Dendritic cell treated with granulocyte-macrophage colony-stimulating factor and Interleukin-4, amounts not matched to agents 40 ng/mL and 50 ng/mL, for 4 days (primary cell): ENCODE measurements at regions not wholly inside any gene's neighbourhood (a gene's known extent, or its start where the extent isn't known, plus 50 kb on each side); places are given as distances from the start of the nearest gene placed in this dataset.

Experiments
- H3K27ac Mint-ChIP-seq: one replicate; pipeline ENCODE4 v1.8.0; 2022; ENCODE audit warnings: mild to moderate bottlenecking, mixed read lengths
- H3K27me3 Mint-ChIP-seq: one replicate; pipeline ENCODE4 v1.8.0; 2022; ENCODE audit warnings: mild to moderate bottlenecking, mixed read lengths
- H3K36me3 Mint-ChIP-seq: one replicate; pipeline ENCODE4 v1.8.0; 2022; ENCODE audit warnings: low read depth, mixed read lengths
- H3K4me1 Mint-ChIP-seq: one replicate; pipeline ENCODE4 v1.8.0; 2022; ENCODE audit warnings: low read depth, mixed read lengths
- H3K4me3 Mint-ChIP-seq: one replicate; pipeline ENCODE4 v1.8.0; 2022; ENCODE audit warnings: mild to moderate bottlenecking, moderate library complexity, mixed read lengths
- H3K9me3 Mint-ChIP-seq: one replicate; pipeline ENCODE4 v1.8.0; 2022; ENCODE audit warnings: mixed read lengths
- intact Hi-C: fragments of 100-400 bp; cut with micrococcal nuclease; formaldehyde crosslinking; loops from one replicate; pipeline ENCODE4 v1.15.0; 2022

DNA sequence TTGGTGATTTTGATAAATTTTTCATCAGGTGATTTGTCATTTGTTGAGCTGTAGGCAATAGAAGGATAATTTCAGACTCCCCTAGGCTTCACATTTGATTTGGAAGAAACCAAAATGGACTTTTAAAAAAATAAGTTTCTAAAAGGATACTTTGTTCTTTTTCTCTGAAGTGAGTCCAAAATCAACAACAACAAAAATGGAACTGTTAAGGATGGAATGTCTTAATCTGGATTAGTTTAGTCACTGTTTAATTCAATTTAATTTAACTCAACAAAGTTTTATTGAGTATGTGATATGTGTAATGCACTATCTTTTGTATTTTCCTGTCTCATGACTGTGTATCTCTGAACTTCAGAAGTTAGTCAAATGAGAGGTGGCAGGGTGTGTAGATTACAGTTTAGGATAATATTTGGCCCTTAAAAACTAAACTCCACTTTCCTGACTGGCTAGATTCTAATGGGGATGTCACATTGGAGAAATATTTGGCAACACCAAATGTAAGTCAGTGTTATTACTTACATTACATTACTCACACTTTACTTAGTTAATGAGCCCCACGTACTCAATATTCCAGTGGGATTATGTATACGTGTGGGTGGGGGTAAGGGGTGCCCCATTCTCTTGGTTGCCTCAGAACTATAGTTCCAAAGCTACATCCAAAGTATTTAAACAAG lies 209.7 kb downstream of the BCAT1 start:
- intact Hi-C loops: no loop called here

DNA sequence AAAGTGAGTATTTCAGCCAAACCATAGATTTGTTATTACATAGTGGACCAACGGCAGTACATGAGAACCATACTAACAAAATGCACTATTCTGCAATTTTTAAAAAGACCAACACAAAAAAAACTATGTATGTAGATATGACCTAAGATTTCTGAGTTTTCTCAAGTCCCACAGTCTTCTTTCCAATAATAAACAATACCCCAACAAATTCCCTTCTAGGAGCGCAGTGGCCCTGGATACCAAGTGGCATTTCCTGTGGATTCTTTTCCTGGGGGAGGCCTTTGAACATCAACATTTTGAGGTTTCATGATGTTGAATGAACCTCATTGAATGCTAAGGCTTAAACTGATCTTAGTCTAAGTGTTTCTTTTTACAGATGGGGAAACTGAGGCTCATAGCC lies 210.5 kb downstream of the BCAT1 start:
- Mint-ChIP-seq H3K27me3 (no peaks in the 10 kb centered on the region), H3K36me3 (no peaks in the 10 kb centered on the region), H3K27ac (no peak overlapping the region), H3K9me3 (no peaks in the 10 kb centered on the region), H3K4me3 (no peak overlapping the region), H3K4me1 (peaks cover 22% of the 10 kb centered on the region)
- intact Hi-C loops: no loop called here

More for the DNA sequence above, 209.7 kb downstream of the BCAT1 start:
- Mint-ChIP-seq H3K27ac (no peak overlapping the region), H3K4me1 (peaks cover 27% of the 10 kb centered on the region), H3K36me3 (no peaks in the 10 kb centered on the region), H3K9me3 (peaks cover 1% of the 10 kb centered on the region), H3K4me3 (no peak overlapping the region), H3K27me3 (no peaks in the 10 kb centered on the region)

DNA sequence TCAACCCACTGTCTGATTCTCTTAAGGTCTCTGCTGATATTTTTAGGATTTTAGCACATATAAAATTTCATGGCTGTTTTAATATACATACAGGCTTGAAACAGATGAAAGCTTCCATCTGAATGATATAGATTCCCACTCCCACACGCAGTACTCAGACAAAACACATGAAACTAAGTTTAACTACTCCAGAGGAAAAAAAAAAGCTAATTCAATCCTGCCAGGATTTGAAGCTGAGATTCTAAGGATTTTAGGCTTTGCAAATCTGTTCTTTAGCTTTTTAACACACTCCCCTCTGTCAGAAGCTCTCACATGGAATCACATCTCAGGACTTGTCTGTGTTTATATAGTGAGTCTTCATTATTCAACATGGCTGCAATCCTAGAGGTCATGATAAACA lies 217.3 kb downstream of the BCAT1 start:
- Mint-ChIP-seq H3K4me3 (no peak overlapping the region), H3K27ac (no peak overlapping the region), H3K36me3 (no peaks in the 10 kb centered on the region), H3K27me3 (no peaks in the 10 kb centered on the region), H3K4me1 (peaks cover 4% of the 10 kb centered on the region), H3K9me3 (no peaks in the 10 kb centered on the region)
- intact Hi-C loops: loop anchor here (5.0 kb wide), 1 partner anchor 41 kb away; no protein-coding TSS in a partner anchor

DNA sequence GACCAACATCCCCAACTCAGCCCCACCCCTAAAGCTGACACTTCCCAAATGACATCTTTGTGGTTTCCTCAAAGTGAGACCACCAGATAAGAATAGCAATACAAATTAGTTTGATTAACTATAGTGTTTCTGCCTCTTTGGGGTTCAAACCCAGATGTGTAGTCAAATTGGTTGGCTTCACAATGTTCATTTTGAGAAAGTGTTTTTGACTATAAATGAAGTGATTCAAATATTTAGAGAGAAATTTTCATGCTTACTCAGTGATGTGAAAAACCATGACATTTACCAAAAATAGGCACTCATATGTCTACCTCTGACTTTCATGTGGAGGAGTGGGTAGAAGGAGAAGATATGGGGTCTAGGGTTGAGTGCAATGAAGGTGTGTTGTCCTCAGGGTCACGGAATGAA lies 218.4 kb downstream of the BCAT1 start:
- no peak overlapping the region for H3K4me3 Mint-ChIP-seq
- H3K4me1 Mint-ChIP-seq: peaks cover 4% of the 10 kb centered on the region
- H3K36me3 Mint-ChIP-seq: no peaks in the 10 kb centered on the region
- no peaks in the 10 kb centered on the region for H3K9me3 Mint-ChIP-seq
- intact Hi-C loops: loop anchor here (5.0 kb wide), 1 partner anchor 42 kb away; no protein-coding TSS in a partner anchor
- H3K27me3 Mint-ChIP-seq: no peaks in the 10 kb centered on the region
- no peak overlapping the region for H3K27ac Mint-ChIP-seq

DNA sequence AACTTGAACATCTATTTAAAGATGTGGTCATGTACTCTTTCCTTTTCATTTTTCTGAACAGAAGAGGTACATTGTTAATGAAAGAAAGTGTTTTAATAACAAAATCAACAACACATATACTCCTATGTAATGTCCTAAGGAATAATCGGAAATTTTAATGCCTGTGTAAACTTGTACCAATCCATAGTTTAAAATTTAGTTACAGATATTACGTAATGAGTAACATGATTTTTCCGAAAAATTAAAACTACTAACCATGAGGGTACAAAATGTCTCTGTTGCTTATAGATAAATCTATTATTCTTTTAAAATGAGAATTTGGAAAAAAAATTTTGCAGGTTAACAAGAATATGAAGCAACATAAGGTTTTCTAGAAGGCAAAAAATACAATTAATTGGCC lies 220.1 kb downstream of the BCAT1 start:
- H3K9me3 Mint-ChIP-seq: no peaks in the 10 kb centered on the region
- H3K4me1 Mint-ChIP-seq: peaks cover 18% of the 10 kb centered on the region
- no peaks in the 10 kb centered on the region for H3K36me3 Mint-ChIP-seq
- no peak overlapping the region for H3K27ac Mint-ChIP-seq
- H3K4me3 Mint-ChIP-seq: no peak overlapping the region
- intact Hi-C loops: loop anchor here (5.0 kb wide), 1 partner anchor 622 kb away; no protein-coding TSS in a partner anchor
- no peaks in the 10 kb centered on the region for H3K27me3 Mint-ChIP-seq

DNA sequence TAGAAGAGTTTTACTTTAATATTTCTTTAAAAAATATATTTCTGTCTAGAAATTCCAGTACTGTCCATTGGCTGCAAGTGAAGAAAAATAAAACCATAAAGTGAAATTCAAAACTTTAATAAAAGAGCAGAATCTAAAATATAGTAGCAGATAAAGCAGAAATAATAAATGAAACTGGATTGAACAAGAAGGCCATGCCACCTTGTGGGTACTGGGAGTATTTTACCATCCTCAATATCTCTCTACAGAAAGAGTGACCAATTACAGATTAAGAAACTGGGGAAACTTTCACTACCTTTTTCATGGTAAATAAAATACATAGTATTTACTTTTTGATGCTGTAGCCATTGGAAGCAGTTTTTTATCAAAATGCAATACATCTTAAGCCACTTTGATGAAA lies 220.5 kb downstream of the BCAT1 start:
- Mint-ChIP-seq H3K4me3 (no peak overlapping the region), H3K4me1 (peaks cover 20% of the 10 kb centered on the region), H3K27ac (no peak overlapping the region), H3K36me3 (no peaks in the 10 kb centered on the region), H3K9me3 (no peaks in the 10 kb centered on the region), H3K27me3 (no peaks in the 10 kb centered on the region)
- intact Hi-C loops: loop anchor here (5.0 kb wide), 1 partner anchor 621 kb away; no protein-coding TSS in a partner anchor

DNA sequence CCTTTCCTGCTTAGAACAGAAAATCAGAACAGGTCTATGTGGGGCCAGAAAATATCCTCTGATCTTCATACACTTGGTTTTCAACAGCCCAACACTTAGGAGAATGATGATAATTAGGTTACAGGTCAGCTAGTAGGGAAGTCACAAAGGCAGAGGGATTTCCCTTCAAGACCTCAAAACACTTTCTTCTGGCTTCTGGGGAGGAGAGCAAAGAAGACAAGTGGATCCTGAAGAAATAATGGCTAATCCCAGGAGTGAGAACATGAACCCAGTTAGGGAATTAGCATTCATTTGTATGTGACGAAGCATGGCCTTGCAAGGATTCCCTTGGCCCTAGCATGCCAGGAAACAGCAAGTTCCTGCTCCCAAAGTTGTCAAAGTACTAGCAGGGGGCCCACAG lies 223.3 kb downstream of the BCAT1 start:
- no peaks in the 10 kb centered on the region for H3K36me3 Mint-ChIP-seq
- H3K4me3 Mint-ChIP-seq: no peak overlapping the region
- H3K4me1 Mint-ChIP-seq: peaks cover 20% of the 10 kb centered on the region
- H3K27me3 Mint-ChIP-seq: no peaks in the 10 kb centered on the region
- H3K27ac Mint-ChIP-seq: no peak overlapping the region
- H3K9me3 Mint-ChIP-seq: peaks cover 10% of the 10 kb centered on the region
- intact Hi-C loops: loop anchor here (5.0 kb wide), 1 partner anchor 618 kb away; no protein-coding TSS in a partner anchor

DNA sequence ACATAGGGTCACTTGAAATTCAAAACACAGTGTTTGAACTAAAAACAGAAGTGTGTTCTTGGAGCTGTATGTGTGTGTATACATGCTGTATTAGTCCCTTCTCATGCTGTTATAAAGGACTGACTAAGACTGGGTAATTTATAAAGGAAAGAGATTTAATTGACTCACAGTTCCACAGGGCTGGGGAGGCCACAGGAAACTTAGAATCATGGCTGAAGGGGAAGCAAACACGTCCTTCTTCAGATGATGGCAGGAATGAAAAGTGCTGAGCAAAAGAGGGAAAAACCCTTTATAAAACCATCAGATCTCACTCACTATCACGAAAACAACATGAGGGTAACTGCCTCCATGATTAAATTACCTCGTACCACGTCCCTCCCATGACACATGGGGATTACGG lies 224.1 kb downstream of the BCAT1 start:
- H3K4me1 Mint-ChIP-seq: peaks cover 22% of the 10 kb centered on the region
- H3K27ac Mint-ChIP-seq: no peak overlapping the region
- H3K27me3 Mint-ChIP-seq: no peaks in the 10 kb centered on the region
- peaks cover 10% of the 10 kb centered on the region for H3K9me3 Mint-ChIP-seq
- H3K4me3 Mint-ChIP-seq: no peak overlapping the region
- H3K36me3 Mint-ChIP-seq: no peaks in the 10 kb centered on the region
- intact Hi-C loops: loop anchor here (5.0 kb wide), 1 partner anchor 618 kb away; no protein-coding TSS in a partner anchor

DNA sequence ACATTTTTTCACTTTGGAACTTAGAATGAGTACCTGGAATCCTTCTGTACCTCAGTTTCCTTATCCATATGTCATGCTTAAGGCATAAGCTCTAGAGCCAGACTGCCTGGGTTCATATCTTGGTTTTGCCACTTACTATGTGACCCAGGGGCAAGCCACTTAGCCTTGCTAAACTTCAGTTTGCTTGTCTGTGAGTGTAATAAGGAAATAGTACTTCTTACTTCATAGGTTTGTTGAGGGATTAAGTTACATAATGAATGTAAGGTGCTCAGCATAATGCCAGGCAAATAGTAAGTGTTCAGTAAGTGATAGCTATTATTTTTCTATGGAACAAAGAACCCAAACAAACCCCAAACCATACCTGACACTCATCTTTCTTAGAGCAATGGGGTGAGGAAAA lies 225.1 kb downstream of the BCAT1 start:
- H3K36me3 Mint-ChIP-seq: no peaks in the 10 kb centered on the region
- H3K4me1 Mint-ChIP-seq: peaks cover 33% of the 10 kb centered on the region
- no peak overlapping the region for H3K4me3 Mint-ChIP-seq
- H3K27ac Mint-ChIP-seq: no peak overlapping the region
- intact Hi-C loops: no loop called here
- H3K9me3 Mint-ChIP-seq: peaks cover 10% of the 10 kb centered on the region
- no peaks in the 10 kb centered on the region for H3K27me3 Mint-ChIP-seq

DNA sequence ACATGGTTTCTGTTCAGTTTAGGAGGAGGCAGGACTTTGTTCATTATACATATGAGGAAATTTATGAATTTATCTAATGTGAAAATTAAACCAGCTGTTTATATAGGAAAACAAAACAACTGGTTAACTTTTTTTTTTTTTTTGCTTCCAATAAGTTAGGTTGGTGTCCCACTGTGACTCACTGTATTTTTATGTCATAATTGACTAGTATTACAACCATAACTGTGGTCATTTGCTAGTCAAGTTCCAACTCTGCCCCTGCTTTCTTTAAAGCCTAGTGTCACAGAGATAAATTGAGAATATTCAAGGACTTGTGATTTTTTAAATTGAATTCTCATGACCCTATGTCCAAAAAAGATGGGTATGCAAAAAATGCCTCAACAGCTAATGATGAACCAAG lies 227.7 kb downstream of the BCAT1 start:
- no peak overlapping the region for H3K4me3 Mint-ChIP-seq
- no peak overlapping the region for H3K27ac Mint-ChIP-seq

DNA sequence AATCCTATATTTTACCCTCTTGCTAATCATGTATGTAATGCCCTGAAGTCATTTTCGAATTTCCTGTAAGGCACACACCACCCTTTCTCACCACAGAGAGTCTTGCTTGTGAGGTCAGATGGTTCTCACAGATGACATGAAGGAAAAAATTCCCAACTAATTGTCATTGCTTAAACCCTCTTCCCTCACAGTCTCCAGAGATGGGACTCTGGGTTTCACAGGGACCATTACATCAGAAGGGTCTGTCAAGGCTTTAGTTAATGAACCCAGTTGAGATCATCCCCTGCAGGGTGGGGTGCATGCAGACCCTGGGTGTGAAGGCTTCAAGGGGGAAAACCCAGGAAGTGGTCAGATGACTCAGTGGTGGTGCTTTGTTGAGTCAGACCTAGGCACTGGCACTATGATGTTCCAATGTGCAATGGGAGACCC lies 229.6 kb downstream of the BCAT1 start:
- Mint-ChIP-seq H3K4me3 (no peak overlapping the region), H3K9me3 (peaks cover 10% of the 10 kb centered on the region), H3K36me3 (no peaks in the 10 kb centered on the region), H3K4me1 (peaks cover 23% of the 10 kb centered on the region), H3K27me3 (no peaks in the 10 kb centered on the region), H3K27ac (no peak overlapping the region)
- intact Hi-C loops: loop anchor here (10.0 kb wide), 1 partner anchor 125 kb away; no protein-coding TSS in a partner anchor

More for the DNA sequence above, 227.7 kb downstream of the BCAT1 start:
- Mint-ChIP-seq H3K4me1 (peaks cover 36% of the 10 kb centered on the region), H3K36me3 (no peaks in the 10 kb centered on the region), H3K9me3 (peaks cover 10% of the 10 kb centered on the region), H3K27me3 (no peaks in the 10 kb centered on the region)
- intact Hi-C loops: no loop called here

DNA sequence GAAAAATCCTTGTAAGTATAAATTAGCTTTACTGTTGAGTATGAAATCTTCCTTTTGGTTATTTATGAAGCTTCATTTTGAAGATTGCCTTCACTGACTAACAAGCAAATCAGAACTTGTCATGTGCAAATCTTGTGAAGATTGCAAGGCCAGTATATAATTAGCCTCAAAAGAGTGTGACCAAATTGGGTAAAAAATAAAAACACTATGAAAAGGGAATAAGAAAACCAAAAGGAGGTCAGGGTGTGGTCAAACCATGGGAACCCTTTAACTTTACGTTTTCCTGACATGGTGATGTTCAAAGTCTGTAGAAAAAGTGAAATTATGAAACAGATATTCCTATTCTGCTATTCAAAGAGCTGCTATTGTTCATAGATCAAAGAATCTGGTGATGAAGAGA lies 230.3 kb downstream of the BCAT1 start:
- Mint-ChIP-seq H3K27me3 (no peaks in the 10 kb centered on the region), H3K9me3 (peaks cover 10% of the 10 kb centered on the region), H3K4me3 (no peak overlapping the region), H3K27ac (no peak overlapping the region), H3K4me1 (peaks cover 16% of the 10 kb centered on the region), H3K36me3 (no peaks in the 10 kb centered on the region)
- intact Hi-C loops: loop anchor here (10.0 kb wide), 1 partner anchor 124 kb away; no protein-coding TSS in a partner anchor

DNA sequence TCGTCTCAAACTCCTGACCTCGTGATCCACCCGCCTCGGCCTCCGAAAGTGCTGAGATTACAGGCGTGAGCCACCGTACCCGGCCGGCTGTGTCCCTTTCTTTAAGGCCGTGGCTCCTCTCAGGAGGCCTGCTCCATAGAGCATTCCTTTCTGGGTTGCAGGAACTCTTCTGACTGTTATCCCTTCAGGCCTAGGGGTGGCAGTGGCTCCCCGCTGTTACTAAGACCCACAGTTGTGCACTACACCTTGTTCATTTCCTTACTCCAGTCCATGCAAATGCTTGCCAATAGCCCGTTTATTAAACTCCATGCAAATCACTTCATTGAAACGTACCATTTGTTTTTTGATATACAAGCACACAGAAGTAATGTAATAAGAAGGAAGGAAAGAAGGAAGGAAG lies 234.7 kb downstream of the BCAT1 start:
- intact Hi-C loops: loop anchor here (10.0 kb wide), 1 partner anchor 119 kb away; no protein-coding TSS in a partner anchor
- H3K27ac Mint-ChIP-seq: no peak overlapping the region
- peaks cover 17% of the 10 kb centered on the region for H3K4me1 Mint-ChIP-seq
- H3K9me3 Mint-ChIP-seq: no peaks in the 10 kb centered on the region
- no peak overlapping the region for H3K4me3 Mint-ChIP-seq
- no peaks in the 10 kb centered on the region for H3K36me3 Mint-ChIP-seq
- H3K27me3 Mint-ChIP-seq: no peaks in the 10 kb centered on the region

DNA sequence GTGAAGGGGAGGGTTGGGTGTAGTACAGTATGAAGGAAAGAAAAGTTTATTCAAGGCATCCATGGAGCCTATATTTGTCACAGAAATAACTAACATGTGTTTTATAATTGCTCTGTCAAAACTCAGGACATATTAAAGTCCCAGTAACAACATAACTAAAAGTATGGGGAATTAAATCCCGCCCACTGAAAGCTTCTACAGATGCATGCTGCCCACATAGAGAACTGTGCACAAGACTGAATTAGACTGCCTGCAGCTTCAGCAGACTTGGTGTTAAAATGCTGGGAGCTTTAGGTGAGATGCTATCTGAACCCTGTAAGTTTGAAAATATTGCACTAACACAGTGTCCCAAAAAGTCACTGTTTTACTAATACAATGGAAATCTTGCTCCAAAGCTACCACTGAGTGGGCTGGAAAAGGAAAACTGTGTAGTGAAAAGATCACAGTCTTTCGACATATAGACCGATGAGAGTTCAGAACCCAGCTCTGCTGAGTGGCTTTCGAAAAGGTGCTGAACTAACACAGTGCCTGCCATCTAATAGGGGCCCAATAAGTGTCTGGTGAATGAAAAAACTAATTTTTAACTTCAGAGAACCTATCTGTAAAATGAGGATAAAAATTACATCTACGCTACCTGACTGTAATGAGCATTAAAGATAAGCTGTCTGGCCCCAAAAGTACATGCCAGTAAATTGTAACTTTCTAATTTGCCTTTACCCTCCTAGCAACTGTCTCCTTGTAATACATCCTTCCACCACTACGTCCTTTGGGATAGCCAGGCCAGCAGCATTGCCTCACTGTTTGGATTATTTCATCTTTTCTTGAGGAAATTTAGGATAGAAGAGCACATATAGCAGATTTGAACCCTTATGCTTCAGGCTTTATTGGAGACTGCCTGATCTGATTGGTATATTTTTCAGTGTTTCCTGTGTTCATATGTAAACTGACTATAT lies 237.6 kb downstream of the BCAT1 start:
- Mint-ChIP-seq H3K27ac (no peak overlapping the region), H3K4me1 (peaks cover 8% of the 10 kb centered on the region), H3K27me3 (no peaks in the 10 kb centered on the region), H3K9me3 (no peaks in the 10 kb centered on the region), H3K4me3 (no peak overlapping the region), H3K36me3 (no peaks in the 10 kb centered on the region)
- intact Hi-C loops: loop anchor here (10.0 kb wide), 1 partner anchor 117 kb away; no protein-coding TSS in a partner anchor
